GM18502 (cell line): ENCODE measurements at regions not wholly inside any gene's neighbourhood (a gene's known extent, or its start where the extent isn't known, plus 50 kb on each side); places are given as distances from the start of the nearest gene placed in this dataset.
"Not testable (repeated sequence)": the region's sequence is repeated elsewhere in the genome, so short reads cannot be mapped to it uniquely, and the experiment has no call there.

Source experiments
- ATAC-seq: cut with Tn5 transposase; IDR thresholded peaks from one replicate; pipeline ENCODE4 v1.9.1; 2021; ENCODE audit warnings: mild to moderate bottlenecking; ENCODE audit not compliant: unreplicated experiment, poor library complexity

DNA sequence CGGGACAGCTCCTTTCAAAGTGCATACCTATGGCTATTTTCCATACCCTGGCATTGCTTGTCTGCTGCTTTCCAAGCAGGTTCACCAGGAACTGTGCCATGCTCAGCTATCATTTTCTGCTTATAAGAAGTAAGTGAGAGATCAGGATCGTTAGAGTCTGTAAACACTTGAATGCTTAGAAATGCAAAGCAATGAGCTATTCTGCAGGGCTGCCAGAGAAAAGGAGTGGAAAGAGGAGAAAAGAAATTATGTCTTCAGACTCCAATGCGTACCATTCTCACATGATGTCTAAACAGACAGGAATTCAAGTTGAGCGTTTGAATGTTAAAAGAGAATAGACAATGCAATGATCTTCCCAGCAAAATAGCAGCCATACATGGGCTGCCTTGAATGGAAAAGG lies 245.5 kb upstream of the SLC7A11 start:
- no peak for ATAC-seq

DNA sequence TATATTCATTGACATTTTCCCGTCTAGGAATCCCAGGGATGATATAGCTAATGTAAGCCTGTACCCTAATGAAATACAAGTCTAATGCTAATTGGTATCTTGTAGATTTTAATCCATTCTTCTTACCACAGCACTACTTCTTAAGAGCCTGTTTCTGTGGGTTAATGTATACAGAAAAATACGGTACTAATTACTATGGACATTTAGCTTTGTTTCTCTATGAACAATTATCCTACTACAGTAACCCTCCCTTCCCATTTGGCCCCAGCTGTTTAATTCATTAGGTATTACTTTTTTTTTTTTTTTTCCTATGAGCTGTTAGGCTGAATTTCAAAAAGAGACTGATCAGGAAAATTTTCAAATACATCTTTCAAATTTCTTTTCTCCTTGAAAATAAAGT lies 245.1 kb upstream of the SLC7A11 start:
- ATAC-seq = no peak

DNA sequence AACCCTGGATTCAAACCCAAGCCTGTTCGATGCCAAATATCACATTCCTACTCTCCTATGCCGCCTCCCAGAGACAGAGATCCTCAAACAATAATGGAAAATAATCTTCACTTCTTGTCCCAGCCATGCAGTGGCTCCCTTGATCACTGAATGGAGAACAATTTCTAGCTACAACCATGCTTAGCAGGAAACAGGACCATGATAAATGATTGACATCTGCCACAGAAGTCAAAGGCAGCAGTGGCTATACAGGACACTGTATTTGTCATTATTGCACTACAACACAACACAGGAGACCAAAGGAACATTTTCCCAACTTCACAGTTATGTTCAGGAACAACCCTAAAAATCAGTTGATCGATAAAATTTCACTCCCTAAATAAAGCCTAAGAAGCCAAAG lies 243.3 kb upstream of the SLC7A11 start:
- no peak for ATAC-seq

DNA sequence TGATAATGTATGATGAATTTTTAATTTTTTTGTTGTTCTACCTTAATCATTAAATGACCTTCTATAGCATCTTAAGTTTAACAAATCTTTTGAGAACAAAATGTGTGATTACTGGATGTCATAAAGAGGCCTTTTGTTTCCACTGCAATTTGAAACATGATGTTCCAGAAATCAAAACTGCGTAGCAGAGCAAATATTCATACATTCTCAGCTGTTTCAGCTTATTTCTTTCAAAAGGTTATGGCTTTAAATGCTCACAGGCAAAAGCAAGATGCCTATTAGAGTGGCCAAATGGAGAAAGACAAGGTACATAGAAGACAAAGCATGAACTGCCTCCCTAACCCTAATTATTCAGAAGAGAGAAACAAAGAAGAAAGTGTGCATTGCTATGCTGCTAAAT lies 233.0 kb upstream of the SLC7A11 start:
- ATAC-seq = no peak

DNA sequence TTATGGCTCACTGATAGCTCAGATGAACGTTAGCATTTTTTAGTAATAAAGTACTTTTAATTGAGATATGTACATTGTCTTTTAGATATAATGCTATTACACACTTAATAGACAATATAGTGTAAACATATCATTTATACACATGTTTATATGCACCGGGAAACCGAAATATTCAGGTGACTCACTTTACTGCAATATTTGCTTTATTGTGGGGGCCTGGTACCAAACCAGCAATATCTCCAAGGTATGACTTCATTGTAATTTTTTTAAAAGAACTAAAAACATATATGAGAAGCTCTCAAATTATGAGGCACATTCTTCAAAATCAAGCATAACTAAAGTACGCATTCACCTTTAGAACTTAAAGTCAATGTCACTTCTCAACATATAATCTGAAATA lies 231.2 kb upstream of the SLC7A11 start:
- ATAC-seq = no peak

DNA sequence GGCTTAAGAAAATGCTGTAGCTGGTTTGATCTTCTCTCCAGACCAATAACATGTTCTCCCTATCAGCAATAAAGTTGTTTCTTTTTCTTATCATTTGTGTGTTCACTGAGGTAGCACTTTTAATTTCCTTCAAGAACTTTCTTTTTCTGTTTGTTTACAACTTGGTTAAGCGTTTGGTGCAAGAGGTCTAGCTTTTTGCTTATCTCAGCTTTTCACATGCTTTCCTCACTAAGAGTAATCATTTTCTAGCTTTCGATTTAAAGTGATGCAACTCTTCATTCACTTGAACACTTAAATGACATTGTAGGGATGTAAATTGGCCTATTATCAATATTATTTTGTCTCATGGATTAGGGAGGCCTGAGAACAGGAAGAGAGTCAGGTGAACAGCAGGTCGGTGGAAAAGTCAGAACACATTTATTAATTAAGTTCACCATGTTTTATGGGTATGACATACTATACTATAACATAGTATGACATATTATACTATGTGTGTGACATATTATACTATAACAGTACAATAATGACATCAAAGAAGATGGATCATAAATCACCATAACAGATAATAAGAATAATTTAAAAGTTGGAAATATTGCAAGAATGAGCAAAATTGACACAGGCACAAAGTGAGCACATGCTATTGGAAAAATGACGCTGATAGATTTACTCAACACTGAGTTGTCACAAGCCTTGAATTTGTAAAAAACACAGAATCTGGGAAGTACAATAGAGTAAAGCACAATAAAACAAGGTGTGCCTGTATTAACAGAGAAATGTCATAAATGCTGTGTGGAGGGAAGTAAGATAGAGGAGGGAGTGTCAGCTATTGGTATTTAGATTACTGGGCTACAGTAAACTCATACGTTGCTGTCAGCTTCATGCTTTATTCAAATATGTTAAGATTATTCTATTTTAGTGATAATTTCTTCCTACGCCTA lies 218.6 kb upstream of the SLC7A11 start:
- no peak for ATAC-seq

DNA sequence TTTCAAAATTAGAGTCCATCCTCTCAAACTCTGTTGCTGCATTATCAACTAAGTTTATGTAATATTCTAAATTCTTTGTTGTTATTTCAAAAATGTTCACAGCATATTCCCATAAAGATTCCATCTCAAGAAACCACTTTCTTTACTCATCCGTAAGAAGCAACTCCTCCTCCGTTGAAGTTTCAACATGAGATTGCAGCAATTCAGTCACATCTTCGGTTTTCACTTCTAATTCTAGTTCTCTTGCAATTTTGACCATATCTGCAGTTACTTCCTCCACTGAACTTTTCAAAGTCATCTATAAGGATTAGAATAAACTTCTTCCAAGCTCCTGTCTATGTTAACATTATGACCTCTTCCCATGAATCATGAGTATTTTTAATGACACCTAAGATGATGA lies 216.6 kb upstream of the SLC7A11 start:
- ATAC-seq = no peak

DNA sequence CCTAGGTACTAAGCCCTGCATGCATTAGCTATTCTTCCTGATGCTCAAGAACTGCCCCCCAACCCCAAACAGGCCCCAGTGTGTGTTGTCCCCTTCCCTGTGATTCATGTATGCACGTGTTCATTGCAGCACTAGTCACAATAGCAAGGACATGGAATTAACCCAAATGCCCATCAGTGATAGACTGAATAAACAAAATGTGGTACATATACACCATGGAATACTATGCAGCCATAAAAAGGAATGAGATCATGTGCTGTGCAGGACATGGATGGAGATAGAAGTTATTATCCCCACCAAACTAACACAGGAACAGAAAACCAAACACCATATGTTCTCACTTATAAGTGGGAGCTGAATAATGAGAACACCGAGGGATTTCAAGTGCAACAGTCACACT lies 214.2 kb upstream of the SLC7A11 start:
- not testable (repeated sequence) for ATAC-seq

DNA sequence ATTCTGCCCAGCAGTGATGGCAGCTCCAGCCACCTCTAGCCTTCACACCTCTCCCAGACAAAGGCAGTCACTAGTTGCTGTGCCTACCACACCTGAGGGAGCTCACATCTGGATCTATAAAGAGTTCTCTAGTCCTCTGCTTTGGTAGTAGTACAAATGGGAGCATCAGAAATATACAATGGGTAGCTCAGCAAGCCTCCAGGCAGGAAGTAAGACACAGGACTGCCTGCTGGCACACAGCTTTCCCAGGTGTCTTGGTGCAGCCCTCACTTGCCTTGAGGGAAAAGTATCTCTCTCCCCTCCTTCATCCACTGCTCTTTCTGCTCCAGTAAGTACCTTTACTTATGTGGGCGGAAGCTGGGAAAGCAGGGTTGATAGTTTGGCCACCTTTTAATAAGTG lies 212.9 kb upstream of the SLC7A11 start:
- no peak for ATAC-seq

DNA sequence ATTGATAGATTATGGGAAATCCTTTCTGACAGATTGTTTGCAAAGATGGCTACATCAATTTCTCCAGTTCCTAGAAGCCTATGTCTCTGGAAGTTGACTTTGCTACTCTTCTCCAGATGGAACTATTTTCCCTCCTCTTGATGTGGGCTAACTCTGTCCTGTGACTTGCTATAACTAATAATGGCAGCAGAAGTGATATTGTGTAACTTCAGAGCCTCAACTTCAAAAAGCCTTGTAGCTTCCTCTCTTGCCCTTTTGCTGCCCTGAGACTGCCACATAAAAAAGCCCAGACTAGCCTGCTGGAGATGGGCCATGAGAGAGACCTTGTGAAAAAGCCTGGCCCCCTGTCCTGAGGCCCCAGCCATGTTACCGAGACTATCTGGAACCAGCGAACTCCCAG lies 210.7 kb upstream of the SLC7A11 start:
- ATAC-seq = no peak

DNA sequence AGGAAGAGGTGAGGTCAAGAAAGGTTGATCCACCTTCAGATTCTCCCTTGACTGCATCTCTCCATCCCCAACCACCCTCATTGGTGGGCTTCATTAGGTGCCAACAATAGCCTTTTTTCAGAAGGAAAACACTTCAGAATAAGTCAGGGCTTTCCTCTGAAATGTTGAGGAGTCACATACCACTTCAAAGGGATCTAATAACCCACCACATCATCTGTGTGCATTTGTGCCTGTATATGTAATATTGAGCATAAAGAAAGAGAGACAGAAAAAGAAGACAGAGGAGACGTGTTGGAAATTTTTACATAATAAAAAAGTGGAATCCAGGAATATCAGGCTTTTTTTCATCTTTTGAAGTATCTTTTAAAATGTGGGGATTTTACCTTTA lies 209.1 kb upstream of the SLC7A11 start:
- ATAC-seq = no peak

DNA sequence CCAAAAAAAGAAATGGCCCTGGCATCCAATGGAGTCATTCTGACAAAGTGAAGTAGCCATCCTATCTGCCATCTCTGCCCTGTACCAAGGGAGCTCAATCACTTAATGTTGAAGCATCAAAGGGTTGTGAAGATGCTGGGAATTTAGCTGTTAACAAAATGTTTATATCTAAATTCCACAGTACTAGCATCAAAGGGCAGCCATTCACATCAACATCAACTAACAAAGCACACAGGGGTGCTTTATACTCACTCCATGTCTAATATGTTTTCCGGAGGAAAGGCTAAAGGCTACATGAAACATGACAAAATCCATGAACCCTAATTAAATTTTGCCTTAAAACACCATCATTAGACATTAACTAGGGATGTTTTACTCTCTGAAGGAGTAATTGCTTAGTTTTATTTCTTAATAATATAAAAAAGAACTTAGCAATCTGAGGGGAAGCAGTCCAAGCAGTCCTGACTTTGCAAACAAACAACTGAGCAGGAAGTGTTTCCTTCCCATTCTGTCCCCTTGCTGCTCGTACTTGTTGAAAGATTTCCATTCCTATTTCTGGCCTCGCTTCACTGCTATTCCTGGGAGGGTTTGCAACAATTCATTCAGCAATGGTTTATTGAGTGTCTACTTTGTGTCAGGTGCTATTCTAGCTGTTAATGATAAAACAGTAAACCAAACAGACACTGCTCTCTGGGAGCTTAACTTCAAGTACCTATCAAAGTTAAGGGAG lies 208.6 kb upstream of the SLC7A11 start:
- no peak for ATAC-seq

DNA sequence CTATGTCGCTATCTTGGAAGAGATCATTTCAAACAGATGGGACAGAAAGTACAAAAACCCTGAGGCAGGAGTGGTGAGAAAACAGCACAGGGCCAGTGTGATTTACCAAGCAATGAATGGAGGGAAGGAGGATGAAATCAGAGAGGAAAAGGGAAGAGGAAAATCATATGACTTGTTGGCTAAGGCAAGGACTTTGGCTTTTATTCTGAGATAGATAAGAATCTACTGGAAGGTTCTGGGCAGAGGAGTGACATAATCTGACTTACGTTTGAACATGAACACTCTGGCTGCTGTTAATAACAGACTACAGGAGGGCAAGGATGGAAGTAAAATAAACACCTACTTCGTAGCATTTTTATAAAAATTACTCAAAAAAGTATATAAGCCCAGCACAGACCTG lies 207.8 kb upstream of the SLC7A11 start:
- no peak for ATAC-seq

DNA sequence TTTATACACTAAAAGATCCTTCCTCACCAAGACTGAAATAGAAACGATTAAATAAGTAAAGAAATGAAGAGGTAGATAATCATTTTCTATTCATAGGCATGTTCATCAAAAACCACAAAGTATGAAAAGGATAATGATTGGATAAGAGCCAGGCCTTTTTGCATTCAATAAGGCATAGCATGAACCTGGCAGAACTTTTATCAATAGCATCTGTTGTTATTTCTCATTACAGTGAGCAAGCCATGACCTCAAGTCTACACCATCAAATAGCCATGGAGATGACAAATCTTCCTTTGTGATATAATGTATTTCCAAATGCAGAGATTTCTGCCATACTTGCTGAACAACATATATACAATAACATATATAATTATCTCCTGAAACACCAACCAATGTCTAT lies 206.0 kb upstream of the SLC7A11 start:
- no peak for ATAC-seq

DNA sequence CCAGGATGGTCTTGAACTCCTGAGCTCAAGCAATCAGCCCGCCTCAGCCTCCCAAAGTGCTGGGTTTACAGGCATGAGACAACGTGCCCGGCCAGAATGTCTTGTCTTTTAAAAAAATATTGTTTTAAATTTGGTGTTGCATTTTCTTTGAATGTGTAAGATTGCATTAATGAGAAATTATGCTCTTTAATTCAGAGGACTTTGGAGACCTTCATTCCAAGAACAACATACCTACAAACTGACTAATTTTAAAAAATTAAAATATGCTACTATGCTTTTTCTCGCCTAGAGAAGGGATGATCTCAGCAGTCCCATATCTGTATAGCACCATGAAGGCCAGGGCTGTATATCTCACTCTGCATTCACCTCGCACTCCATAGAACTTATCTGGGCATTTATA lies 204.3 kb upstream of the SLC7A11 start:
- no peak for ATAC-seq

DNA sequence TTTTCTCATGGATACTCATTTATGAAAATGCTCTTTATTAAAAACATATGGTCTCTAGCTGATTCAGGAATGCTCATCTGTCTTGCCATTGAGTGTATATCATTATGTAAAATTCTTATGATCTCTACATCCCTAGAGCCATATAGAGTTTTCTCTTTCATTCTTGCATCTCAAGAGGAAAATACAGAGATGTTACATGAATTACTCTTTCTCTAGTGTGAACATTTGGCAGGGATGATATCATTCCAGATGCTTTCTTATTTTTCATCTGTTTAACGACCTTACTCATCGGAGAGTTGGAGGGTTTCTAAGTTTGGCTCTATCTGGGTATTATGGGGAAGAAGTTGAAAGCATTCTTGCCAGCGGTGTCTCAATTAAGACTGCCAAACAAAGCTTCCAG lies 202.9 kb upstream of the SLC7A11 start:
- ATAC-seq = no peak

DNA sequence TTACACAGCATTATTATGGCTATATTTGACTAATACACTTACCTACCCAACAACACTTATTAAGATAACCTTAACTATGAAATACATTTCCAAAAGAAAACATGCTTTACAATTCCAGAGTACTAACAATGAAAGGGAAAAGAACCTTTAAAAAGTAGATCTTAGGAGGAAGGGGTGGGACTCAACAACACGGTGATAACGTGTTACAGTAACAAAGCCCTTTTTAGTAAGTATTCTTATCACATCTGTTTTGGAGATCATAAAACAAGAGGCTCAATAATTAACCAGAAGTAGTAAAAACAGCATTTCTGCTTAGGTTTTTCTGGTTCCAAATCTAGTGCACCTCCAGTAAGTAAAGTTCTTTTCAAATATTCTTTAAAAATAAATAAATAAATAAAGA lies 202.1 kb upstream of the SLC7A11 start:
- ATAC-seq = no peak

DNA sequence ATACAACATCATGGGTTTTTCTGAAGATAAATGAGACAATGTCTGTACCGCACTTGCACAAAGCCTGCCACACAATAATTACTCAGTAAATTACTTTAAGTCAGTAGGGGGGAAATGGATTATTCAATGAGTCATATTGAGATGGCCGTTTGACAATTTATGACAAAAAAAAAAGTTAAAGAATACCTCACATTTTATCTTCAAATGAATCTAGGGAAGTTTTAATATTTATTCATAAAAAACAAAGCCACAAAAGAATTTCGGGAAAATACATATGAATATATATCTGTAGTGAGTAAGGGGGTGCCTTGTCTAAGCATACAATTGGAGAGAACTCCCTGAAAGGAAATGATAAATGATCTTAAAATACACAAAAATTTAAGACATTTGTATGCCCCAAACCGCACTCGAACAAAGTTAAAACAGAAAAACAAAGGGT lies 197.0 kb upstream of the SLC7A11 start:
- no peak for ATAC-seq

DNA sequence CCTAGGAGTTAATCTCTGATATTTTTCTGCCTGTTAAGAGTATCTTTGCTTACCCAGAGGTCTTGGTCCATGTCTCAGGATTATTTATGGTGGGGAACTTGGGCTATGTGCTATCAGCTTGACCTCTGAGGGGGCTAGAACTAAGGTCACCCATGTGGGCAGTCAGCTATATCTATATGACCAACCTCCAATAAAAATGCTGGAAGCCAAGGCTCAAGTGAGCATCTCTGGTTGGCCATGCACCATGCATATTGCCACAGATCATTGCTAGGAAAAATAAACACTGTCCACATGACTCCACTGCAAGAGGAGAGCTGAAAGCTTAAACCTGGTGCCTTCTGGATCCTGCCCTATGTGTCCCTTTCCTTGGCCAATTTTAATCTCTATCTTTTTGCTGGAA lies 196.5 kb upstream of the SLC7A11 start:
- ATAC-seq = no peak

DNA sequence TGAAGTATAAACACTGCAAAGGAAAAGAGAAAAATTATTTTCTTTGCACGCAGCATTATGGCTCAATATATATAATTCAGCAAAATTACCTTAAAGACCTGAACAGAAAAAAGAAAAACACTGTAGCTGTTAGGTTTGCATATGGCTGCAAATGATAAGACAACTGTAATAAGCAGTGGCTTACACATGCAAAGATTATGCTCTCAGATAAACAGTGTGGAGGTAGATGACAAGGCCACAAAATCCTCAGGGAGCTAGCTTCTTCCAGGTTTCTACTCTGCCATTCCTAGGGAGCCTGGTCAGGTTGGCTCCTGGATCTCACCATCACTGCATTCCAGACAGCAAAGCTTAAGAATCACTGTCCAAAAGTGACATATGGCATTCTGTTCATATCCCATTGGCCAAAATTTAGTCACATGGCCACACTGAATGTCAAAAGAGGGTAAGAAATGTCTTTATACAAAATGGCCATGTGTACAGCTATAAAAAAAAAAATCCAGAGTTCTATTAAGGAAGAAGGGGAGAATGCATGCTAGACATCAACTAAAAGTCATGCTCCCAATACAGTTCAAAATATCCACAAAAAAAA lies 195.2 kb upstream of the SLC7A11 start:
- ATAC-seq = no peak

DNA sequence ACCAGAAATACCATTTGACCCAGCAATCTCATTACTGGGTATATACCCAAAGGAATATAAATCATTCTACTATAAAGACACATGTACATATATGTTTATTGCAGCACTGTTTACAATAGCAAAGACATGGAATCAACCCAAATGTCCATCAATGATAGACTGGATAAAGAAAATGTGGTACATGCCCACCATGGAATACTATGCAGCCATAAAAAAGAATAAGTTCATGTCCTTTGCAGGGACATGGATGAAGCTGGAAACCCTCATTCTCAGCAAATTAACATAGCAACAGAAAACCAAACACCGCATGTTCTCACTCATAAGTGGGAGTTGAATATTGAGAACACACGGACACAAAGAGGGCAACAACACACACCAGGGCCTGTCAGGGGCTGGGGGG lies 193.6 kb upstream of the SLC7A11 start:
- ATAC-seq = not testable (repeated sequence)
